GM18861 (cell line): ENCODE measurements at regions not wholly inside any gene's neighbourhood (a gene's known extent, or its start where the extent isn't known, plus 50 kb on each side); places are given as distances from the start of the nearest gene placed in this dataset.

Source experiments
- ATAC-seq: cut with Tn5 transposase; IDR thresholded peaks from one replicate; pipeline ENCODE4 v1.9.1; 2021; ENCODE audit not compliant: unreplicated experiment

GRCh38 chr13:76796851-76797250 lies 89.4 kb downstream of the KCTD12 start:
- ATAC-seq = no peak

- no peak for ATAC-seq
Observed at GRCh38 chr13:76795701-76796695, 90.2 kb downstream of the KCTD12 start.

GRCh38 chr13:76792731-76793347 lies 93.4 kb downstream of the KCTD12 start:
- ATAC-seq = no peak

GRCh38 chr13:76790980-76791819 lies 95.0 kb downstream of the KCTD12 start:
- no peak for ATAC-seq

GRCh38 chr13:76790526-76790925 lies 95.7 kb downstream of the KCTD12 start:
- ATAC-seq = no peak

GRCh38 chr13:76783798-76784197 lies 102.4 kb downstream of the KCTD12 start:
- ATAC-seq = no peak

GRCh38 chr13:76778853-76779252 lies 107.4 kb downstream of the KCTD12 start:
- no peak for ATAC-seq

- ATAC-seq = no peak
Observed at GRCh38 chr13:76777096-76777495, 109.1 kb downstream of the KCTD12 start.

- ATAC-seq = no peak
Observed at GRCh38 chr13:76775088-76775740, 111.0 kb downstream of the KCTD12 start.

- ATAC-seq = no peak
Observed at GRCh38 chr13:76773448-76774094, 112.6 kb downstream of the KCTD12 start.

GRCh38 chr13:76772241-76772640 lies 114.0 kb downstream of the KCTD12 start:
- ATAC-seq = no peak

GRCh38 chr13:76769271-76769791 lies 116.9 kb downstream of the KCTD12 start:
- no peak for ATAC-seq

- no peak for ATAC-seq
Observed at GRCh38 chr13:76768384-76768783, 117.8 kb downstream of the KCTD12 start.

- no peak for ATAC-seq
Observed at GRCh38 chr13:76764916-76765315, 121.3 kb downstream of the KCTD12 start.

GRCh38 chr13:76764429-76764828 lies 121.8 kb downstream of the KCTD12 start:
- ATAC-seq = no peak

GRCh38 chr13:76762721-76763120 lies 123.5 kb downstream of the KCTD12 start:
- ATAC-seq = no peak

GRCh38 chr13:76759877-76760276 lies 126.3 kb downstream of the KCTD12 start:
- ATAC-seq = no peak

GRCh38 chr13:76758738-76759137 lies 127.5 kb downstream of the KCTD12 start:
- no peak for ATAC-seq

GRCh38 chr13:76758257-76758656 lies 127.9 kb downstream of the KCTD12 start:
- no peak for ATAC-seq

GRCh38 chr13:76756451-76756850 lies 129.8 kb downstream of the KCTD12 start:
- no peak for ATAC-seq
